WTC11 (cell line): ENCODE measurements at regions not wholly inside any gene's neighbourhood (a gene's known extent, or its start where the extent isn't known, plus 50 kb on each side); places are given as distances from the start of the nearest gene placed in this dataset.
A peak's percentile ranks its signal among the peaks of the same experiment; 100 is the strongest.

Experiments
- ATAC-seq: fragments of 200-7000 bp; cut with Tn5 transposase; 2 replicates; pipeline ENCODE4 v1.10.0; 2021; ENCODE audit warnings: mild to moderate bottlenecking, moderate library complexity
- CTCF ChIA-PET: fragments of 300-600 bp; sonication (Branson Sonifier 250); formaldehyde crosslinking; loops from one replicate; lab custom pipeline; 2021; ENCODE audit warnings: antibody characterized with exemption; lab: Charles Lee
- POLR2A ChIA-PET: fragments of 350-600 bp; sonication (Branson Sonifier 250); formaldehyde crosslinking; loops from one replicate; lab custom pipeline; 2021; ENCODE audit warnings: antibody characterized with exemption; lab: Charles Lee
- DNase-seq: peaks from one replicate; pipeline ENCODE4 v3.0.0; 2021; ENCODE audit warnings: low spot score
- H3K27ac Mint-ChIP-seq: 2 replicates; pipeline ENCODE4 v1.8.0; 2021; ENCODE audit warnings: mixed read lengths
- H3K27me3 Mint-ChIP-seq: 2 replicates; pipeline ENCODE4 v1.8.0; 2021; ENCODE audit warnings: low read depth, mild to moderate bottlenecking, moderate library complexity, mixed read lengths
- H3K36me3 Mint-ChIP-seq: 2 replicates; pipeline ENCODE4 v1.8.0; 2021; ENCODE audit warnings: mixed read lengths
- H3K4me1 Mint-ChIP-seq: 2 replicates; pipeline ENCODE4 v1.8.0; 2022; ENCODE audit warnings: mixed read lengths
- H3K4me3 Mint-ChIP-seq: 2 replicates; pipeline ENCODE4 v1.8.0; 2021; ENCODE audit warnings: mild to moderate bottlenecking, moderate library complexity, mixed read lengths
- H3K9me3 Mint-ChIP-seq: 2 replicates; pipeline ENCODE4 v1.8.0; 2021; ENCODE audit warnings: mixed read lengths
- ERG ChIP-seq: fragments of 250-450 bp; sonication (Bioruptor Pico); IDR thresholded peaks from 2 replicates; pipeline ENCODE4 v1.8.0; 2021; ENCODE audit warnings: mild to moderate bottlenecking
- ESRRA ChIP-seq: sonication (generic); formaldehyde crosslinking; IDR thresholded peaks from 2 replicates; pipeline ENCODE4 v1.8.1; 2022; ENCODE audit warnings: mild to moderate bottlenecking, missing genetic modification reagents, borderline replicate concordance
- IRF2 ChIP-seq: sonication (generic); formaldehyde crosslinking; IDR thresholded peaks from 2 replicates; pipeline ENCODE4 v1.8.0; 2022; ENCODE audit warnings: low read depth, missing genetic modification reagents, borderline replicate concordance
- JUN ChIP-seq: sonication (generic); formaldehyde crosslinking; IDR thresholded peaks from 2 replicates; pipeline ENCODE4 v1.8.0; 2023; ENCODE audit warnings: mild to moderate bottlenecking, missing genetic modification reagents
- NR3C1 ChIP-seq: sonication (generic); formaldehyde crosslinking; conservative IDR thresholded peaks from 2 replicates; pipeline ENCODE4 v1.8.1; 2023; ENCODE audit warnings: low read depth, mild to moderate bottlenecking, missing genetic modification reagents
- RELA ChIP-seq: sonication (generic); formaldehyde crosslinking; IDR thresholded peaks from 2 replicates; pipeline ENCODE4 v1.8.1; 2022; ENCODE audit warnings: missing genetic modification reagents, mild to moderate bottlenecking, borderline replicate concordance
- SMAD3 ChIP-seq: sonication (generic); formaldehyde crosslinking; IDR thresholded peaks from 2 replicates; pipeline ENCODE4 v1.8.0; 2022; ENCODE audit warnings: missing genetic modification reagents, mild to moderate bottlenecking, borderline replicate concordance
- TEAD1 ChIP-seq: sonication (generic); formaldehyde crosslinking; IDR thresholded peaks from 2 replicates; pipeline ENCODE4 v1.8.0; 2022; ENCODE audit warnings: mild to moderate bottlenecking, missing genetic modification reagents
- ZNF263 ChIP-seq: sonication (generic); formaldehyde crosslinking; IDR thresholded peaks from 2 replicates; pipeline ENCODE4 v1.8.1; 2022; ENCODE audit warnings: low read depth, mild to moderate bottlenecking, moderate library complexity, missing genetic modification reagents
- ZNF281 ChIP-seq: sonication (generic); formaldehyde crosslinking; IDR thresholded peaks from 2 replicates; pipeline ENCODE4 v1.8.0; 2023; ENCODE audit warnings: mild to moderate bottlenecking, missing genetic modification reagents
- TF ChIP-seq, protein P1 (sequence below): sonication (generic); formaldehyde crosslinking; IDR thresholded peaks from 2 replicates; pipeline ENCODE4 v1.8.1; 2023; ENCODE audit warnings: mild to moderate bottlenecking, missing genetic modification reagents, borderline replicate concordance
- TF ChIP-seq, protein P2 (sequence below): fragments of 250-450 bp; sonication (Bioruptor Pico); conservative IDR thresholded peaks from 2 replicates; pipeline ENCODE4 v1.9.0; 2021; ENCODE audit warnings: mild to moderate bottlenecking
- TF ChIP-seq, protein P3 (sequence below): sonication (generic); formaldehyde crosslinking; IDR thresholded peaks from 2 replicates; pipeline ENCODE4 v1.8.1; 2022; ENCODE audit warnings: mild to moderate bottlenecking, missing genetic modification reagents, moderate library complexity, borderline replicate concordance
- TF ChIP-seq, protein P4 (sequence below): sonication (generic); formaldehyde crosslinking; IDR thresholded peaks from 2 replicates; pipeline ENCODE4 v1.8.1; 2023; ENCODE audit warnings: mild to moderate bottlenecking, missing genetic modification reagents, moderate library complexity
- TF ChIP-seq, protein P5 (sequence below): fragments of 250-450 bp; sonication (Bioruptor Pico); IDR thresholded peaks from 2 replicates; pipeline ENCODE4 v1.9.0; 2021; ENCODE audit warnings: mild to moderate bottlenecking

- H3K36me3 Mint-ChIP-seq = peaks cover 9% of the 10 kb centered on the region; the same call in 1 of the 2 replicates
- TF ChIP-seq SMAD3 (no peak), ERG (CRISPR knock-in tag) (no peak), ESRRA (CRISPR knock-in tag) (no peak), ZNF281 (no peak)
- TF ChIP-seq, protein P1, sequence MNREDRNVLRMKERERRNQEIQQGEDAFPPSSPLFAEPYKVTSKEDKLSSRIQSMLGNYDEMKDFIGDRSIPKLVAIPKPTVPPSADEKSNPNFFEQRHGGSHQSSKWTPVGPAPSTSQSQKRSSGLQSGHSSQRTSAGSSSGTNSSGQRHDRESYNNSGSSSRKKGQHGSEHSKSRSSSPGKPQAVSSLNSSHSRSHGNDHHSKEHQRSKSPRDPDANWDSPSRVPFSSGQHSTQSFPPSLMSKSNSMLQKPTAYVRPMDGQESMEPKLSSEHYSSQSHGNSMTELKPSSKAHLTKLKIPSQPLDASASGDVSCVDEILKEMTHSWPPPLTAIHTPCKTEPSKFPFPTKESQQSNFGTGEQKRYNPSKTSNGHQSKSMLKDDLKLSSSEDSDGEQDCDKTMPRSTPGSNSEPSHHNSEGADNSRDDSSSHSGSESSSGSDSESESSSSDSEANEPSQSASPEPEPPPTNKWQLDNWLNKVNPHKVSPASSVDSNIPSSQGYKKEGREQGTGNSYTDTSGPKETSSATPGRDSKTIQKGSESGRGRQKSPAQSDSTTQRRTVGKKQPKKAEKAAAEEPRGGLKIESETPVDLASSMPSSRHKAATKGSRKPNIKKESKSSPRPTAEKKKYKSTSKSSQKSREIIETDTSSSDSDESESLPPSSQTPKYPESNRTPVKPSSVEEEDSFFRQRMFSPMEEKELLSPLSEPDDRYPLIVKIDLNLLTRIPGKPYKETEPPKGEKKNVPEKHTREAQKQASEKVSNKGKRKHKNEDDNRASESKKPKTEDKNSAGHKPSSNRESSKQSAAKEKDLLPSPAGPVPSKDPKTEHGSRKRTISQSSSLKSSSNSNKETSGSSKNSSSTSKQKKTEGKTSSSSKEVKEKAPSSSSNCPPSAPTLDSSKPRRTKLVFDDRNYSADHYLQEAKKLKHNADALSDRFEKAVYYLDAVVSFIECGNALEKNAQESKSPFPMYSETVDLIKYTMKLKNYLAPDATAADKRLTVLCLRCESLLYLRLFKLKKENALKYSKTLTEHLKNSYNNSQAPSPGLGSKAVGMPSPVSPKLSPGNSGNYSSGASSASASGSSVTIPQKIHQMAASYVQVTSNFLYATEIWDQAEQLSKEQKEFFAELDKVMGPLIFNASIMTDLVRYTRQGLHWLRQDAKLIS = no peak
- TF ChIP-seq, protein P2, sequence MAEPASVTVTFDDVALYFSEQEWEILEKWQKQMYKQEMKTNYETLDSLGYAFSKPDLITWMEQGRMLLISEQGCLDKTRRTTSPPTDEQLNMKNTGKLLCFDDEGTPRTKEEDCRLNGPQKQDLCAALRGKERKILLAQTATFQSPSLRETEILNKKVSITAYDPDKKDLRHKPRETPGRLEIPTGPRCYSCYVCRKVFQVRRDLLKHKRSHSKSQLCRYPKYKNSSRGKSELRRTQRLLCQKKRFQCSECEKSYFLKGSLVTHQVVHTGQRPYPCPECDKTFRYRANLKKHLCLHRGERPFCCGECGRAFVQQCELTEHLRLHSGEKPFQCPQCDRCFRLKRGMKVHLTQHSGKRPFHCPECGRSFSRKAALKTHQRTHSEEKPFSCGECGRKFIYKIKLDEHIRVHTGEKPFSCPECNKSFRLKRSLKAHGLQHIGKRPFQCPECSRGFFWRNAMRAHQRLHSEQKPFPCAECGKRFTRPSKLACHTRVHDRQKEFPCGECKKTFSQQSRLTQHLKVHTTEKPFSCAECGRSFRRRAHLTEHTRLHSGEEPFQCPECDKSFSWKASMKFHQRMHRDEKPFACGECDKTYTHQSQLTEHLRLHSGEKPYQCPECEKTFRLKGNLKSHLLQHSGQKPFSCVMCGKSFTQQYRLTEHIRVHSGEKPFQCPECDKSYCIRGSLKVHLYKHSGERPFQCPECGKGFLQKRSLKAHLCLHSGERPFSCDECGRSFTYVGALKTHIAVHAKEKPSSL = no peak
- TF ChIP-seq, protein P3, sequence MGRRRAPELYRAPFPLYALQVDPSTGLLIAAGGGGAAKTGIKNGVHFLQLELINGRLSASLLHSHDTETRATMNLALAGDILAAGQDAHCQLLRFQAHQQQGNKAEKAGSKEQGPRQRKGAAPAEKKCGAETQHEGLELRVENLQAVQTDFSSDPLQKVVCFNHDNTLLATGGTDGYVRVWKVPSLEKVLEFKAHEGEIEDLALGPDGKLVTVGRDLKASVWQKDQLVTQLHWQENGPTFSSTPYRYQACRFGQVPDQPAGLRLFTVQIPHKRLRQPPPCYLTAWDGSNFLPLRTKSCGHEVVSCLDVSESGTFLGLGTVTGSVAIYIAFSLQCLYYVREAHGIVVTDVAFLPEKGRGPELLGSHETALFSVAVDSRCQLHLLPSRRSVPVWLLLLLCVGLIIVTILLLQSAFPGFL = no peak
- H3K9me3 Mint-ChIP-seq = peaks cover 22% of the 10 kb centered on the region
- DNase-seq (no peak), ATAC-seq (no peak)
- CTCF ChIA-PET = no interaction called here
- no peak overlapping the region for H3K27ac Mint-ChIP-seq
- no peaks in the 10 kb centered on the region for H3K4me1 Mint-ChIP-seq
- no peaks in the 10 kb centered on the region for H3K27me3 Mint-ChIP-seq
- POLR2A ChIA-PET = no interaction called here
- H3K4me3 Mint-ChIP-seq = no peak overlapping the region
Observed at GRCh38 chr10:16146993-16147392, 286.7 kb upstream of the MINDY3 start.

GRCh38 chr10:16155834-16156233 lies 281.0 kb upstream of the PTER start:
- H3K4me1 Mint-ChIP-seq = peaks cover 24% of the 10 kb centered on the region
- no peak overlapping the region for H3K4me3 Mint-ChIP-seq
- no peaks in the 10 kb centered on the region; the same call in 1 of the 2 replicates for H3K36me3 Mint-ChIP-seq
- no peak overlapping the region for H3K27ac Mint-ChIP-seq
- CTCF ChIA-PET = interaction anchor here (1.0 kb wide), 1 partner anchor 27 kb away, joined by 3 read pairs; no protein-coding TSS in a partner anchor
- peaks cover 32% of the 10 kb centered on the region for H3K27me3 Mint-ChIP-seq
- DNase-seq (peak; percentile 12), ATAC-seq (peak; percentile 90)
- peaks cover 4% of the 10 kb centered on the region for H3K9me3 Mint-ChIP-seq
- POLR2A ChIA-PET = no interaction called here
- no peak for TF ChIP-seq IRF2 (CRISPR knock-in tag)

DNA sequence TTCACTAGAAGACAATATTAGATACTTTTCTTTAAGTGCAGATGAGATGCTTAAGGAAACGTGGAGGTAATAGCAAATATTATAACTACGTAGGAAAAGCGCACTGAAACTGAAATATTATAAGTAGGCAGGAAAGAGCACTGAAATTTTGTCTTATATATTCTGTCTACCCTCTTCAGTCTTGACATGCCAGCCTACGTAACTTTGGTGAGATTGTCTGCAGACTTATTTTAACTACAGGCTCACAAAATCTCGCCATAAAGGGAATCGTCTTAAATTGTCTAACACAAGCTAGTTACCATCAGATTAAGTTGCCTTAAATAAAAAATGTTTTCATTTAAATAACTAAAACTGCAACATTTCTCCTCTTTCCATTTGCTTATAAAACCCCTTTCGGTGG lies 280.1 kb upstream of the PTER start:
- DNase-seq (no peak), ATAC-seq (no peak)
- ChIA-PET POLR2A (no interaction called here), CTCF (interaction anchor here (1.0 kb wide), 1 partner anchor 26 kb away, joined by 3 read pairs; no protein-coding TSS in a partner anchor)
- TF ChIP-seq RELA (CRISPR knock-in tag) (no peak), ZNF263 (CRISPR knock-in tag) (no peak), IRF2 (CRISPR knock-in tag) (no peak), TEAD1 (CRISPR knock-in tag) (no peak), NR3C1 (CRISPR knock-in tag) (no peak), JUN (no peak)
- TF ChIP-seq, protein P2 = no peak
- TF ChIP-seq, protein P4, sequence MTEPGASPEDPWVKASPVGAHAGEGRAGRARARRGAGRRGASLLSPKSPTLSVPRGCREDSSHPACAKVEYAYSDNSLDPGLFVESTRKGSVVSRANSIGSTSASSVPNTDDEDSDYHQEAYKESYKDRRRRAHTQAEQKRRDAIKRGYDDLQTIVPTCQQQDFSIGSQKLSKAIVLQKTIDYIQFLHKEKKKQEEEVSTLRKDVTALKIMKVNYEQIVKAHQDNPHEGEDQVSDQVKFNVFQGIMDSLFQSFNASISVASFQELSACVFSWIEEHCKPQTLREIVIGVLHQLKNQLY (CRISPR knock-in tag) = no peak
- TF ChIP-seq, protein P5, sequence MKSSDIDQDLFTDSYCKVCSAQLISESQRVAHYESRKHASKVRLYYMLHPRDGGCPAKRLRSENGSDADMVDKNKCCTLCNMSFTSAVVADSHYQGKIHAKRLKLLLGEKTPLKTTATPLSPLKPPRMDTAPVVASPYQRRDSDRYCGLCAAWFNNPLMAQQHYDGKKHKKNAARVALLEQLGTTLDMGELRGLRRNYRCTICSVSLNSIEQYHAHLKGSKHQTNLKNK (CRISPR knock-in tag) = no peak
- no peaks in the 10 kb centered on the region for H3K9me3 Mint-ChIP-seq
- peaks cover 24% of the 10 kb centered on the region for H3K4me1 Mint-ChIP-seq
- no peak overlapping the region for H3K4me3 Mint-ChIP-seq
- peaks cover 32% of the 10 kb centered on the region for H3K27me3 Mint-ChIP-seq
- no peak overlapping the region for H3K27ac Mint-ChIP-seq
- H3K36me3 Mint-ChIP-seq = no peaks in the 10 kb centered on the region; the same call in 1 of the 2 replicates
